ENCODE measurements at regions not wholly inside any gene's neighbourhood (a gene's known extent, or its start where the extent isn't known, plus 50 kb on each side); places are given as distances from the start of the nearest gene placed in this dataset.

- Histone ChIP-seq H3K4me1 (no peaks in the 10 kb centered on the region), H3K4me2 (no peak overlapping the region), H3K27ac (no peak overlapping the region), H3K9me3 (peaks cover 38% of the 10 kb centered on the region), H3K4me3 (no peak overlapping the region)
- TF ChIP-seq E2F6 (IDR thresholded peaks at IDR 0.05; ENCODE audit: borderline replicate concordance, low read depth) (no peak), MAZ (IDR thresholded peaks at IDR 0.05; ENCODE audit: borderline replicate concordance, low read depth, low read length) (no peak), RARB (CRISPR knock-in tag; IDR thresholded peaks at IDR 0.05) (no peak), BCL3 (IDR thresholded peaks at IDR 0.05) (no peak), PHF8 (IDR thresholded peaks at IDR 0.05; ENCODE audit: borderline replicate concordance, low read depth) (no peak), MYC (IDR thresholded peaks at IDR 0.05; ENCODE audit: borderline replicate concordance, low read length) (no peak), SMC3 (IDR thresholded peaks at IDR 0.05) (no peak), CBX8 (IDR thresholded peaks at IDR 0.05) (no peak), HEYL (CRISPR knock-in tag; IDR thresholded peaks at IDR 0.05) (no peak), RNF2 (IDR thresholded peaks at IDR 0.05; ENCODE audit: borderline replicate concordance, low read depth) (no peak), CBX2 (IDR thresholded peaks at IDR 0.05; ENCODE audit: borderline replicate concordance, low read depth) (no peak)
- ATAC-seq (no peak), FAIRE-seq (no peak), DNase-seq (ENCODE audit: low read depth in 1 of 2, low spot score in 1 of 2) (no peak)
- POLR2A ChIA-PET = no interaction called here
- 0% methylated on average over 2 of the region's 2 CpGs for WGBS (ENCODE audit: missing lambda C conversion rate)
- CTCF ChIA-PET = no interaction called here
These were observed 143.7 kb downstream of the ZNF675 start for GRCh38 chr19:23543351-23543750.

- ATAC-seq (no peak), DNase-seq (ENCODE audit: low read depth in 1 of 2, low spot score in 1 of 2) (no peak), FAIRE-seq (no peak)
- CTCF ChIA-PET = no interaction called here
- Histone ChIP-seq H3K4me3 (no peak overlapping the region), H3K9me3 (peaks cover 38% of the 10 kb centered on the region), H3K4me1 (no peaks in the 10 kb centered on the region), H3K27ac (no peak overlapping the region), H3K4me2 (no peak overlapping the region)
- WGBS (ENCODE audit: missing lambda C conversion rate) = 11% methylated on average over 1 of the region's 1 CpG
- POLR2A ChIA-PET = no interaction called here
- TF ChIP-seq TP53 (CRISPR knock-in tag; IDR thresholded peaks at IDR 0.05) (no peak), CBX2 (IDR thresholded peaks at IDR 0.05; ENCODE audit: borderline replicate concordance, low read depth) (no peak), EHMT2 (IDR thresholded peaks at IDR 0.05; ENCODE audit: low read depth) (no peak), HOXB5 (CRISPR knock-in tag; IDR thresholded peaks at IDR 0.05) (no peak), HEYL (CRISPR knock-in tag; IDR thresholded peaks at IDR 0.05) (no peak), FOSB (CRISPR knock-in tag; IDR thresholded peaks at IDR 0.05) (no peak), MAFK (IDR thresholded peaks at IDR 0.05; ENCODE audit: partially characterized antibody) (no peak), ELK1 (IDR thresholded peaks at IDR 0.05; ENCODE audit: low read depth, low read length) (no peak), POLR2AphosphoS2 (conservative IDR thresholded peaks at IDR 0.05; ENCODE audit: low read length) (no peak), FOSL2 (IDR thresholded peaks at IDR 0.05) (no peak), FOSL2 (CRISPR knock-in tag; IDR thresholded peaks at IDR 0.05) (no peak), ZC3H11A (IDR thresholded peaks at IDR 0.05) (no peak), CTCF (IDR thresholded peaks at IDR 0.05) (no peak), TFCP2L1 (CRISPR knock-in tag; IDR thresholded peaks at IDR 0.05) (no peak), EHF (CRISPR knock-in tag; IDR thresholded peaks at IDR 0.05) (no peak), CHD4 (IDR thresholded peaks at IDR 0.05; ENCODE audit: borderline replicate concordance) (no peak), CHD2 (IDR thresholded peaks at IDR 0.05; ENCODE audit: low read length, partially characterized antibody) (no peak)
These were observed 144.4 kb downstream of the ZNF675 start for GRCh38 chr19:23542562-23542961.

All from A549 (cell line).